ENCODE measurements at regions not wholly inside any gene's neighbourhood (a gene's known extent, or its start where the extent isn't known, plus 50 kb on each side); places are given as distances from the start of the nearest gene placed in this dataset.

DNA sequence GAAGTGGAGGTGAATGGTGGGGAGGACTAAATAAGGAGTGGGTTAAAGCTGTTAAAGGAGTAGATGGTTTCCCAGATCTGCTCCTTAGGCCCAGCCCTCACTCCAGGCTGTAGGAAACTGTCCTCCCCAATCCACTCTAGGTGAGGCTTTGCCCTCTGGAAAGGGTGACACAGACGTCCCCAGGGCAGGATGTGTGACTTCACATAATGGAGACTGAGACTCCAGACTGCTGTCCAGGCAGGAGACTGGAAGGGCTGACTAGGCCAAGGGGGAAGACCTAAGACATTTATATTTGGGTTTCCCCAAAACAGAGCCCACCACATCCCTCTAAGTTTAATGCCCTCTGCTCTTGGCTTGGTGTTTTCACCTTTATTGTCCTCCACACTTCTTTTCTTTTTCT lies 488.5 kb downstream of the SHQ1 start:
- DNase-seq = no peak

DNA sequence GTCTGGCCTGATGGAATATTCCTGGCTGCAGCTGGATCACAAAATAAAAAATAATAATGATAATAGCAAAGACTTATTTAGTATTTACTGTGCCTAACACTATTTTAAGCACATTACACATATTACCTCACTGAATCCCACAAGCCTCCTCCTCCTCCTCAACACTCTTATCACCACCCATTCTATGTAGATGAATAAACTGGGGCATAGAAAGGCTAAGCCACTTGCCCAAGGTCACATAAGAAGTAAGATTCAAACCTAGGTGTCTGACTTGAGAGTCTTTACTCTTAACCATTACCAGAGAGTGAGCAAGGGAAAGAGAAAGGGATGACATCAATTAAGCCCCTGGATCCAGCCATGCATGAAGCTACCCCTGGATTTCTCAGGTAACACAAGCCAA lies 493.1 kb downstream of the SHQ1 start:
- no peak for DNase-seq

DNA sequence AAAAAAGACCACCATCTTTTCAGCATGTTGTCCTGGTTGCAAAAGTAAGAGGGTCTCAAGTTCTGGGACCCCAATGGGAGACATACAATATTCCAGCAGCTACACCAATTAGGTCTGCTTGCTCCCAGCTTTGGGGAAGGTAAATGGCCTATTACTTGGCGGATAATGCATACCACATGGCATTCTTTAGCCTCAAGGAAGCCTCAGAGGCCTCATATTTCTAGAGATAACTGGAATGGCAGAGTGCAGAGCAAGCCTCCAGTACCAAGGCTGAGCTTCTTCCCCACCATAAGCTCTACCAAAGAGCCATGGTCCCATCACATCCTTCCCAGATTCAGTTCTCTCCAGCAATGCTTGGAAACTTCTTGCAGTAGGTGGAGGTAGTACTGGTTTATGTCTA lies 493.8 kb downstream of the SHQ1 start:
- no peak for DNase-seq

DNA sequence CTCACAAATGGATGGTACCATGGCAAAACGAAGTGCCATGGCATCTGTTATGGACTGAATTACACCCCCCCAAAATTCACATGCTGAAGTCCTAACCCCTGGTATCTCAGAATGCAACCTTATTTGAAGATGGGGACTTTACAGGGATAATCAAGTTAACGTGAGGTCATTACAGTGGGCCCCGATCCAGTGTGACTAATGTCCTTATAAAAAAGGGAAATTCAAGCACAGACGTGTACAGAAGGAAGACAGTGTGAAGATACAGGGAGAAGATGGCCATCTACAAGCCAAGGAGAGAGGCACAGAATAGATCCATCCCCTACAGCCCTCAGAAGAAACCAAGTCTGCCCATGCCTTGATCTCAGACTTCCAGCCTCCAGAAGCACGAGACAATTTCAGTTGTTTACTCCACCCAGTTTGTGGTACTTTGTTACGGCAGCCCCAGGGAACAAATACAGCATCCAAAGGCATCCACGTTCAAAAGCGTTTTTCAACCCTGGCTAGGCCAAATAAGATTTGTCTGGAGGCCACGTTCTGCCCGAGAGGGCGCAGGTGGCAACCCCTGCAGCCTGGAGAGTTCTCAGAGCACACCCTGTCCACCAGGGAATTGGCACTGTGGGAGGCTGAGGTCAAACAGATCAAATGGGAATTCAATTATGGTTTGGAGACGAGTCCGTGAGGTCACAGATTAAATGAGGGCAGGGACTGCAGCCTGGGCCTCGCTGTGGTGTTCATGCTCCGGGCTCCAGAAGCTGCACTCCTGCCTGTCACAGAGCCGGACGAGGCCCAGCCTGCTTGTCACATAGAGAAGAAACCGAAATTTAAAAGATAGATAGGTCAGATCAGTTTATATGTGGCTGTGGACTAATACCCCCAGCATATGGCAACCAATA lies 494.8 kb downstream of the SHQ1 start:
- DNase-seq = no peak

DNA sequence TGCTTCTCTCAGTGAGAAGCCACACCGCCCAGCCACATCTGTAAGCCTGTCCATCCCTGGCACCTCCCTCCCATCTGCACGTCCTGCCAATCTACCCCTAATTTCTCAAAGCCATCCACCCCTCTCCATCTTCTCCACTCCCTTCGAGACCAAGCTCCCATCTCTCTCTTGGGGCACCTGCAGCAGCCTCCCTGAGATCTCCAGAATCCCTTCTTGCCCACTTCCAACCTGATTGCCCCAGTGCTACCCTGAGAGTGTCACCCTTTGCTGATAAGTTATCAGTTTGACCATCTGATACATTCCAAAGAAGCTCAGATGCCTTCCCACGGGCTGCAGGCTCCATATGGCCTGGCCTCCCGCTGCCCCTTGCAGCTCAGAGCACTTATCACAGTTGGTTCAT lies 496.1 kb downstream of the SHQ1 start:
- no peak for DNase-seq

DNA sequence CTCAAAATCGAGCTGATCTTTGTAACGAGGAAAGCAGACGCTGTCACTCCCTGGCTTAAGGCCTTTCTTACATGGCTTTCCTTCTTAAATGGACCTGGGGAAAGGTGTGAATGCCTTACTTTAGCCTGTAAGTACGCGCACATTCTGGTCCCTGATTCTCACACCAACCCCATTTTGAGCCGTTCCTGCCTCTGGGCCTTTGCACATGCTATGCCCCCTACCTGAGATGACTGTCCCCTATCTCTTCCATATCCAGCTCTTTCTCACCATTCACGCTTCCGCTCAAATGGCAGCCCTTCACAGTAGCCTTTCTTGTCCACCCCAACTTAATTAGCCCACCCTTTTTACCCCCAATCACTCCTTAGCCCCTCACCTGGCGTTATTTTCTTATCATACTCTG lies 496.7 kb downstream of the SHQ1 start:
- DNase-seq = no peak

DNA sequence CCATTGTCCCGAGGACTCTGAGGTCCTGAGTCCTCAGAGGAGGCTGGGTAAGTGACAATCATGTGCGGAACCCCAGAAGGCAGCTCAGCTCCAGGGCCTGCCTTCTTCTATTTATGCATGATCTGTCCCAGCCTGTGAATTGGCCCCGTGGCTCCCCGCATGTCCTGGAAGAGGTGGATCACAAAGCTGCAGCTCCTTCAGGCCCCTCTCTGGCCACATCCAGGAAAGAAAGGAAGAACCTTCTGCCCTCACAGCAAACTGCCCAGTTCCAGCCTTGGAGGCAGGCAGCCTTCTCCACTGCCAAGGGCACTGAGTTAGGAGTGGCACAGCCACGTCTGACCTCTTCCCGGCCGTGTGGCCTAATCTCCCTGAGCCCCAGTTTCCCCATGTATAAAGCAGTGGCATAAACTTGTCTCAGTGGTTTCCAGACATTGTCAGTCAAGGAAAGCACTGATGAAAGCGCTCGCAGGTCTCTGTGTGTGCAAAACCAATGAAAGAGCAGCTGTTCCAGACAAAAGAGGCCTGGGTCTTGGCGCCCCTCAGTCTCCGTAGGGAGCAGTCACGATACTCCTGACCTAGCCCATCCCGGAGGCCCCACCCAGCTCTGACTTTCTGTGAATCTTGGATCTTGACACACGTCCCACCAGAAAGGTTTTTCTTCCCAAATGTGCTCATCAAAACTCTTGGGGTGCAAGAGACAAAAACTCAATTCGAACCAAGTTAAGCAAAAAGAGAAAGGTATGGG lies 497.3 kb downstream of the SHQ1 start:
- DNase-seq = no peak

DNA sequence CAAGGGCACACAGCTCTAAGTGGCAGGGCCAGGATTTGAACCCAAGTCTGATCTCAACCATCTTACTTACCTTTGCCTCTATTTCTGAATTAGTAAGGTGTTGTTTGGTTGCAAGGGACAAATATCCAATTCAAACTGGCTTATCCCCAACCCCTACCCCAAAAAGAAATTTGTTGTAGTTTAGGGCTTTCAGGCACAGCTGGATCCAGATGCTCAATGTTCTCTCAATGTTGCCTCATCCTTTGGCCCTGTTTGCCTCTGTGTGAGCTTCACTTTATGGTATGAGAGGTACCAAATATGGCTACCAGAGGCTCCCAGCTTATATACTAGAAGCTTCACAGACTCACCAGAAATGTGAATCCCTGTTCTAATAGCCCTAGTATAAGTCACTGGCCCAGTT lies 499.9 kb downstream of the SHQ1 start:
- DNase-seq = no peak

DNA sequence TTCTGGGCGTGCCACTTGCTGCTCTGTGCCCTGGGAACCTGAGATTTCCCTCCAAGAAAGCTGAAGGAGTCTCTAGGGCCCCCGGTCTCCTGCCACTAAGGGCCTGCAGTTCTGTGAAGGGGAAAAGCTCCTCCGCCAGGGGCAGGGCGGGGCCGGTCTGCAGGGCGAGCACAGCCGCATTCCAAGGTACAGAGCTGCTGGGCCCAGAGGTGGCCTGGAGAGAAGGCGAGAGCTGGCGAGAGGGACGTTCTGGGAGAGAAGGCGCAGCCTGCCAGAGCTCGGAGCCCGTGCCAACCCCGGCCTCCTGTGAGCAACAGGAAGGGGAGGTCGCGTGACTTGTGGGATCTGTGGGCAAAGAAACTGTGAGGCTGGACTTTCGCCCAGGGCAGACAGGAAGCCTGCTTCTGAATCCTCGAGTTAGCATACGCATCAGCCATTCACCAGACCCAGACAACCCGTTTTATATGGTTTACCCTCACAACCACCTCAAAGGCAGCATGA lies 500.4 kb downstream of the SHQ1 start:
- DNase-seq = no peak

DNA sequence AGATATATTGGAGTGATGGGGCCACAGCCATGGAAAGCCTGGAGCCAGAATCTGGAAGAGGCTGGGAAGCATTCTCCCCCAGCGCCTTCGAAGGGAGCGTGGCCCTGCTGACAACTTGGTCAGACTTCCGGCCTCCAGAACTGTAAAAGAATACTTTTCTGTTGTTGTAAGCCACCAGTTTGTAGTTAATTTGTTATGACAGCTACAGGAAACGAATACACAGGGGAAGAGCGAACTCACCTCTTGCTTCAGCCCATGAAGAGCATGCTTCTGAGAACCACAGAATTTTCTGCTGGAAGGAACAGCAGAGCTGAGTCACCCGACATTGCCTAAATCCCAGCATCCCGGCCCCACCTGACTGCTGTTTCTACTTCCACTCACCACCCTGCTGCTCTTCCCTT lies 501.7 kb downstream of the SHQ1 start:
- no peak for DNase-seq

DNA sequence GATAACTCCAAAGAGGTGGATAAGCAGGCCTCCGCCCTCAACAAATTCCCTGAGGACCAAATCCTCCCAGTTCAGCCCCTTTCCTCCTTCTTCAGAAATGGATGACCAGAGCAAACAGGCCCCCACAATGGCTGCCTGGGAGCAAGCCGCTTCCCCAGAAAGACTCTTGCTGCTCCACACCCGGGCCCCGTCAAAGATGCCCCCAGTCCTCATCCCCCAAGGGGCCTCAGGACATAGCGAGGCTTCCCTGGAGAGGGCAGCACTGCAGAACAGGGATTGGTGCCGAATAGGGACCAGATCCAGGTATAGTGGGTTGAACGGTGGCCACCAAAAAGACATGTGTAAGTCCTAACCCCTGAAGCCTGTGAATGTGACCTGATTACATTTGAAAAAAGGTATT lies 502.3 kb downstream of the SHQ1 start:
- DNase-seq = no peak

DNA sequence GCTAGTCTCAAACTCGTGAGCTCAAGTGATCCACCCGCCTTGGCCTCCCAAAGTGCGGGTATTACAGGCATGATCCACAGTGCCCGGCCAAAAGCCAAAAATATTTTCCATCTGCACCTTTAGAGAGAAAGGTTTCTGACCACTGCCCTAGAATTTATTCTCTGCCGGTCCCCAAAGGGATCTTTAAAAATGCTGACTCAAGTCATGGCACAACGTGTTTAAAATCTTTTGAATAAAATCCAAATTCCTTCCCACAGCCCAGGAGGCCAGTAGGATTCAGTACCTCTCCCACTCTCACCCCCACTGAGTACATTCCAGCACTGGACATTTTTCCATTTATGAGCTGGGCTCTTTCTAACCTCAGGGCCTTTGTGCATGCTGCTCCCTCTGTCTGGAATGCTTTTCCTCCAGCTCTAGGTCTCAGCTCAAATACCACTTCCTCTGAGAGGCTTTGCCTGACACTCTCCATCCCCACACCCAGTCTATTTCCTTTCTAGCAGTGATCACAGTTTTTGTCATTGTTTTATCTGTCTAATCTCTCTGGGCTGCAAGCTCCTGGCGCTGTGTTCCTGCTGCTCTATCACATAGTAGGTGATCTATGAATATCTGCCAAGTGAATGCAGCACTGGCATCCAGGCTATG lies 502.9 kb downstream of the SHQ1 start:
- no peak for DNase-seq

DNA sequence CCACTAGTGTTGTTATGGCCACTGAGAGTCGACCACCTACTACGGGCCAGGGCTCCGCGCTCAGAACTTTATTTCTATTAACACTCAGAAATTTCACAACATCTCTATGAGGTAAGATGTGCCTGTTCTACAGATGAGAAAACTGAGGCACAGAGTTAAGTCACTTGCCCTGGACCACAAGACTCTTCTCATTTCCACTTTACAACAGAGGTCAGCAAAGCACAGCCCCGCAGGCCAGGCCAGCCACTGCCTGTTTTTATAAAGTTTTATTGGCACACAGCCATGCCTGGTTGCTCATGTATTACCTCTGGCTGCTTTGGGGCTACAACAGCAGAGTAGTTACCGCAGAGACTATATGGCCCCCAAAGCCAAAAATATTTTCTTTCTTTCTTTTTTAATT lies 503.6 kb downstream of the SHQ1 start:
- DNase-seq = no peak

DNA sequence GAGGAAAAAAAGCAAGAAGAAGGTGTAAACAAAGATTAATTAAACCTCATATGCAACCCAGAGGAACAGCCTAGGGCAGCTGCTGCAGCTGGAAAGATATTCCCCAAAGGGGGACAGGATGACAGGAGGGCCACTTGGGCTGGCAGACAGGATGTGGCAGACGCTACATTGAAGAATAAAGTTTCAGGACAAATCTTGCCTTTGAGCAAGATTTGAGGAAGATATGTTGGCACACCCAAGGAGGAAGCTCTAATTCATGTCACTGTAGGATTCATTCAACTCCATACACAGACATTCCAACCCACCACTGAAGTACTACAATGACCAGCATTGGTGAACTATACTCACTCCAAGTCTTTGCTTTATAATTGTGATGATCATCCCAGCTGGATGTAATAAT lies 504.0 kb downstream of the SHQ1 start:
- no peak for DNase-seq

DNA sequence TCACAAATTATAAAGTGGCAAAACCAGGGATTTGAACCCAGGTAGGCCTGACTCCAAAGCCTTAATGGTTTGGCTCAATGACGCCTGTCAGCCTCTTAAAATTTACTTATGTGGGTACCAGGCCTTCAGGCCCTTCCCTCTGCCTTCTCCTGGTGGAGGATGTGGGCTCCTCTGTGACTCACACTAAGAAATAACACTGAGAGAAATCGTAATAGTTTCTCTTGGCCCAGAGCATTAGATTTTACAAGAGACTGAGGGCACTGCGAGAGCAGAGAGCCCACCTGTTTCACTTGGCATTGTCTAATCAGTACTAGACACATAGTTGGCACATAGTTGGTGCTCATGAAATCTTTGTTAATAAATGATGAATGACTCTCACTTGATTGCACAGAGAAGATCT lies 505.2 kb downstream of the SHQ1 start:
- DNase-seq = no peak

DNA sequence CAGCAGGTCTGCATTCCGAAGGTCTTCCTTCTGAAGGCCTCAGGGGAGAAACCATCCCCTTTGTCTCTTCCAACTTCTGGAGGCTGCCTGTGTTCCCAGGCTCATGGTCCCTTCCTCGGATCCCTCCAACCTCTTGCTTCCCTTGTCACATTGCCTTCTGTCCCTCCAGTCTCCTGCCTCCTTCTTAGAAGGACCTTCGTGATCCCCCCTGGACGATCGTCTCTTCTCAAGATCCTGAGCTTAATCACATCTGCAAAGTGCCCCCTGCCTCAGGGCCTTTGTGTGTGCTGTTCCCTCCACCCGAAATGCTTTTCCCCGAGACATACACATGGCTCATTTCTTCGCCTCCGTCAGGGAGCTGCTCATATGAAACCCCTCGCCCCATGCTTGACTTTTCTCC lies 505.8 kb downstream of the SHQ1 start:
- DNase-seq = no peak

DNA sequence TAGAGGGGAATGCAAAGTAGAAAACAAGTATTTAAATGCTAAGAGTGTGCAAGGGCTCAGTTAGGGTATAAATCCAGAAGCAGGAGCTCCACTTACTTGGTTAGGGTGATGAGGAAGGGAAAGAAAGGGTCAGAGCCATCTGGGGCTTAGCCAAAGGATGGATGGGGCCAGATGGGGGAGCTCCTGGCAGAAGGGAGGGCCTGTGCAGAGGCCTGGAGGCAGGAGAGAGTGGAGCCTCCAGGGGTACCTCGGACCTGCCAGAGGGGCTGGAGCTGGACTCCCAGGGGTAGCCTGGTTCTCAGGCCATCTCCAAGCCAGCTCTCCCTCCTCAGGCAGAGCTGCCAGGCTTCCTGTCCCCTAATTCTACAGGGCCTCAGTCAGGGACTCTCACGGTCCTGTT lies 506.3 kb downstream of the SHQ1 start:
- DNase-seq = no peak

DNA sequence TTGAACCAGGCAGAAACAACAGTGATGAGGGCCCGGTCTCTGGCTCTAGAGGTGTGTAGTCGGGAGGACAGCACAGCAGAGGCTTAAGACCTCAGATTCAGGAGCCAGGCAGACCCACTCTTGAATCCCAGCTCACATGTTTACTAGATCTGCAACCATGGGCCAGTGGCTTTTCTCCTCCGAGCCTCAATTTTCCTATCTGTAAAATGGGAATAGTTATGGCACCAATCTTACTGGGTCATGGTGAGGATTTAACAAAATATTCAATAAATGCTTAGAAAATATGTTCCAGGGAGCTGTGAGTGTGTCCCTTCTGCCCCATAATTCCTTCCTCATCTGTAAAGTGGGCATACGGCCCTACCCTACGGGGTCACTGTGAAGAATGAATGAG lies 506.9 kb downstream of the SHQ1 start:
- DNase-seq = no peak

DNA sequence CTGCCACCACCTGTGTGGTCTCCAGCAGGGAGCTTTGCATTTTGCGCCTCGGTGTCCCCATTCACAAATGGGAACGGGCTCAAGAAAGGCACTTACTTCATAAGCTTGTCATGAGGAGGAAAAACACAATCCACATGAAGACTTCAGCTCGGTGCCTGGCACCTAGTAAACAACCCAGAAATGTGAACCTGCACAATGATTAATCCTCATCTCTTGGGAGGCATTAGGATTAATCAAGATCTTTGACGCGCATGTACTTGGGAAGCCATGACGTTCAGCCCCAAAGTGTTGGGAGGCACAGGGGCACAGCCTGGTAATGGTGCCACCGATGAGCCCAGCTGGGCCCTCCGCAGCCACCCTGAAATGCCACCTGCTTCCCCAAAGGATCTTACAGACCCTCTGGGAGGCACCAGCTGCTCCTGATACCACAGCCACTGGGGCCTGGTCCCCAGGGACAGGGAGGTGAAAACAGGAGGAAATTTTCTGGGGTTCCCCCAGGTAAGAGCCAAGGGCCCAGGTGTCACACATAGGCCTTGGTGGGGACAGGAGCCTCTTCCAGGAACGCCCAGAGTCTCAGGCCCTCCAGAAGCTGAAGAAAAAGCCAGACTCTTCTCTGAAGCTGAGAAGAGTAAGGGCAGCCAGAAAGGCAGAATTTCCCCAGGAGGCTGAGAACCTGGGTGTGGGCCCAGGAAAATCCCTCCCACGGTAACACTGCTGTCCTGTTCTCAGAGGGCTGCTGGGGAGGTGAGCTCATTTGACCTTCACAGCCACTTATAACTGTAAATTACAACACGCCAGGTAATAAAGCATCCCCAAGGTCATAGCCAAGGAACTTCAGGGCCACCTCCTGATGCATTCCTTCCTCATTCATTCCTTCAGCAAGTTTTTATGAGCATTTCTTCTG lies 507.5 kb downstream of the SHQ1 start:
- no peak for DNase-seq

DNA sequence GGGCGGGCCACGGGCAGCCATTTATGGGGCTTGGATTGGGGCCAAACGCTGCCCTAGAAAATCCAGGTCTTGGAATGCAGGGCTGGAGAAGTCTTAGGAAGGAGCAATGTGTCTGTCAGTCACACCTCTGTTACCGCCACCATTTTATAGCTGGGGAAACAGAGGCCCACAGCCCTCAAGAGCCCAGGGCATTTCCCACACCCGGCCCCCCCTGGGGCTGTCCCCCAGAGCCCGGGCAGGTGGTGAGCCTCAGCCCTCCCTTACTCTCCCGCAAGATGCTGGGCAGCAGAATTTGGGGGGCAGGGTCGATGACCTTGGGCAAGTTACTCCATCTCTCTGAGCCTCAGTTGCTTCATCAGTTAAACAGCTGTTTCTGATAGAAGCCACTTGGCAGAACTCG lies 508.2 kb downstream of the SHQ1 start:
- no peak for DNase-seq

DNA sequence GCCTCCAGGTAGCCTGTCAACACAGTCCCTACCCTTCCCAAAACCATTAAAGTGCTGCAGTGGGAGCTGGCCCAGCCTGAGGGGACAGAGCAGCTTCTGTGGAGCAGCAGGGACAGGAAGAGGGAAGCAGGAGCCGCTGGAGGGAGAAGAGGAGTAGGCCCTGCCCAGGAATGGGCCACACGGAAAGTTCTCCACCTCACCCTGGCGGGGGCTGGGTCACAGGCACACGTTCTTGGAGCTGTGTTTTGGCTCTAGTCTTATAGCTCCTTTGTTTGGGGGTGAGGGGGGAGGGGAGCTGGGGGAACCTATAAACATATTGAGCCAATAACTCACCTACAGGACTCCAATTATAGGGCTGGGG lies 508.6 kb downstream of the SHQ1 start:
- no peak for DNase-seq

DNA sequence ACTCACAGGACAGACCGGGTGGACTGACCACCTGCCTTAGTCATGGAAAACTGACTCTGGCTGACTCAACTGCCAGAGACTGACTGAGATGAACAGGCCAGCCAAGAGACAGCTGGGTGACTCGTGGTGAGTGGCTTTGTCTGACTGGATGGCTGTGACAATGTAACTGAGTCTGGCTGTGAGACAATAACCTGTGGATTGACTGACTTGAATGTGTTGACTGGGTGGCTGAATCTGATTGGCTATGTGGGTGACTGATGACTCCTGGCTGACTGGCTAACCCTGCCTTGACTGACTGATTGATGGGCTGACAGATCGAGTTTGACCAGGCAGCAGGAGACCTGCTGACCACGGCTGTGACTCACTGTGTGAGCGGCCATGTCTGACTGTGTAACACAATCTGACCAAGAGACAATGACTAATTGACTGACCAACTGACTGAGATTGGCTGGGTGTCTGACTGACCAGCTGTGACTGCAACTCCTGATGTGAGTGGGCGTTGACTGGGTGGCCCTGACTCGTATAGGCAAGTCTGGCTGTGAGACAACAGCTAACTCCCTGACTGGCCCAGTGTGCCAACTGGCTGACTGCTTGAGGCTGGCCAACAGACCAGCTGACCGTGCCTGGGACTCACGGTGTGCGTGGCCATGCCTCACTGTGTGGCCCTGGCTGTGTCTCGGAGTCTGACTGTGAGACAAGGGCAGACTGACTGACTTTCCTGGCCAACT lies 509.1 kb downstream of the SHQ1 start:
- no peak for DNase-seq

Data from NCI-H2107 (cell line).